Pons (tissue), 1 donor: ENCODE measurements at regions not wholly inside any gene's neighbourhood (a gene's known extent, or its start where the extent isn't known, plus 50 kb on each side); places are given as distances from the start of the nearest gene placed in this dataset.

Experiments used
- DNase-seq: peaks from one replicate; pipeline ENCODE4 v3.0.0-alpha.2; 2016; ENCODE audit warnings: low spot score

GRCh38 chr6:22940581-22941290 is 371.4 kb downstream of the HDGFL1 start:
- no peak for DNase-seq

- DNase-seq, result no peak
Measured at GRCh38 chr6:22942403-22942802, 373.0 kb downstream of the HDGFL1 start.

GRCh38 chr6:22943327-22943726 is 374.0 kb downstream of the HDGFL1 start:
- no peak for DNase-seq

GRCh38 chr6:22949967-22950366 is 380.6 kb downstream of the HDGFL1 start:
- DNase-seq, result no peak

GRCh38 chr6:22952097-22952496 is 382.7 kb downstream of the HDGFL1 start:
- DNase-seq, result peak; percentile 26

- DNase-seq, result no peak
Measured at GRCh38 chr6:22954749-22955385, 385.5 kb downstream of the HDGFL1 start.

- DNase-seq, result no peak
Measured at GRCh38 chr6:22956029-22956681, 386.8 kb downstream of the HDGFL1 start.

GRCh38 chr6:22958677-22959076 is 389.3 kb downstream of the HDGFL1 start:
- DNase-seq, result no peak

- no peak for DNase-seq
Measured at GRCh38 chr6:22959571-22959970, 390.2 kb downstream of the HDGFL1 start.

GRCh38 chr6:22964334-22964733 is 395.0 kb downstream of the HDGFL1 start:
- no peak for DNase-seq

GRCh38 chr6:22965889-22966288 is 396.5 kb downstream of the HDGFL1 start:
- DNase-seq, result no peak

- no peak for DNase-seq
Measured at GRCh38 chr6:22966691-22967422, 397.5 kb downstream of the HDGFL1 start.

- no peak for DNase-seq
Measured at GRCh38 chr6:22970004-22970403, 400.6 kb downstream of the HDGFL1 start.

- DNase-seq, result no peak
Measured at GRCh38 chr6:22972771-22973170, 403.4 kb downstream of the HDGFL1 start.

GRCh38 chr6:22975079-22975478 is 405.7 kb downstream of the HDGFL1 start:
- no peak for DNase-seq

GRCh38 chr6:22980446-22980845 is 411.1 kb downstream of the HDGFL1 start:
- DNase-seq, result no peak

GRCh38 chr6:23002044-23002619 is 432.8 kb downstream of the HDGFL1 start:
- DNase-seq, result no peak

- no peak for DNase-seq
Measured at GRCh38 chr6:23003671-23004467, 434.5 kb downstream of the HDGFL1 start.

- DNase-seq, result no peak
Measured at GRCh38 chr6:23006656-23007055, 437.3 kb downstream of the HDGFL1 start.

GRCh38 chr6:23011615-23012014 is 442.2 kb downstream of the HDGFL1 start:
- no peak for DNase-seq

- DNase-seq, result no peak
Measured at GRCh38 chr6:23013776-23014175, 444.4 kb downstream of the HDGFL1 start.
